Neuronal stem cell (in vitro differentiated cells): ENCODE measurements at regions not wholly inside any gene's neighbourhood (a gene's known extent, or its start where the extent isn't known, plus 50 kb on each side); places are given as distances from the start of the nearest gene placed in this dataset.
"Not testable (repeated sequence)": the region's sequence is repeated elsewhere in the genome, so short reads cannot be mapped to it uniquely, and the experiment has no call there.

Experiments used
- DNase-seq: peaks from one replicate; pipeline ENCODE4 v3.0.0-alpha.2; 2013; ENCODE audit warnings: low spot score
- H2AFZ ChIP-seq: one replicate; pipeline ENCODE4 v1.6.1; 2013; ENCODE audit warnings: mild to moderate bottlenecking, low read length, inconsistent platforms
- H2AK5ac ChIP-seq: 2 replicates; pipeline ENCODE4 v1.6.1; 2013; ENCODE audit warnings: low read depth, mild to moderate bottlenecking, inconsistent platforms, low read length, moderate library complexity, mixed read lengths
- H2BK120ac ChIP-seq: 2 replicates; pipeline ENCODE4 v1.6.1; 2013; ENCODE audit warnings: low read depth, mild to moderate bottlenecking, inconsistent platforms, low read length, moderate library complexity, mixed read lengths
- H2BK12ac ChIP-seq: one replicate; pipeline ENCODE4 v1.6.1; 2013; ENCODE audit warnings: low read length, inconsistent platforms
- H2BK15ac ChIP-seq: 2 replicates; pipeline ENCODE4 v1.6.1; 2013; ENCODE audit warnings: mild to moderate bottlenecking, low read length, inconsistent platforms, mixed read lengths
- H2BK5ac ChIP-seq: one replicate; pipeline ENCODE4 v1.6.1; 2013; ENCODE audit warnings: inconsistent platforms, mild to moderate bottlenecking, low read length, moderate library complexity
- H3K14ac ChIP-seq: one replicate; pipeline ENCODE4 v1.6.1; 2013; ENCODE audit warnings: low read length, inconsistent platforms
- H3K18ac ChIP-seq: 2 replicates; pipeline ENCODE4 v1.6.1; 2013; ENCODE audit warnings: low read length, inconsistent platforms
- H3K23ac ChIP-seq: 2 replicates; pipeline ENCODE4 v1.6.1; 2013; ENCODE audit warnings: low read depth, mild to moderate bottlenecking, mixed read lengths, low read length, inconsistent platforms; ENCODE audit not compliant: poor library complexity
- H3K27ac ChIP-seq: replicated peaks from 3 replicates; pipeline ENCODE4 v1.5.1; 2013; ENCODE audit warnings: low read length, inconsistent platforms
- H3K27me3 ChIP-seq, 3 experiments: 2 replicates each; pipeline ENCODE4 v1.6.1; 2013; ENCODE audit warnings: low read length in 3 of 3, mild to moderate bottlenecking in 2 of 3, inconsistent platforms in 1 of 3, low read depth in 1 of 3, mixed read lengths in 1 of 3, moderate library complexity in 1 of 3; ENCODE audit not compliant: control insufficient read depth in 3 of 3, insufficient read depth in 3 of 3
- H3K36me3 ChIP-seq, 2 donors: replicated peaks in 1 of 2; 2 replicates each; pipeline ENCODE4 v1.6.1; 2013; ENCODE audit warnings: low read length in 2 of 2; ENCODE audit not compliant: control insufficient read depth in 2 of 2, insufficient read depth in 2 of 2
- H3K4ac ChIP-seq: 2 replicates; pipeline ENCODE4 v1.6.1; 2013; ENCODE audit warnings: inconsistent platforms, mild to moderate bottlenecking, low read length, moderate library complexity
- H3K4me1 ChIP-seq, 2 donors: 1 replicate in 1 of 2; 2 replicates in 1 of 2; pipeline ENCODE4 v1.6.1; 2013; ENCODE audit warnings: low read length in 2 of 2, low read depth in 1 of 2; ENCODE audit not compliant: control insufficient read depth in 2 of 2, insufficient read depth in 1 of 2
- H3K4me2 ChIP-seq: one replicate; pipeline ENCODE4 v1.6.1; 2013; ENCODE audit warnings: mild to moderate bottlenecking, low read length, inconsistent platforms; ENCODE audit not compliant: insufficient read depth, poor library complexity, severe bottlenecking
- H3K4me3 ChIP-seq, 2 donors: 2 replicates each; pipeline ENCODE4 v1.5.1; 2013; ENCODE audit warnings: low read length in 2 of 2, mild to moderate bottlenecking in 2 of 2, inconsistent platforms in 1 of 2, moderate library complexity in 1 of 2
- H3K79me1 ChIP-seq: one replicate; pipeline ENCODE4 v1.6.1; 2013; ENCODE audit warnings: low read depth, mild to moderate bottlenecking, inconsistent platforms, low read length, moderate library complexity
- H3K9ac ChIP-seq: one replicate; pipeline ENCODE4 v1.6.1; 2013; ENCODE audit warnings: mild to moderate bottlenecking, low read depth, low read length, inconsistent platforms; ENCODE audit not compliant: poor library complexity
- H3K9me3 ChIP-seq, 2 donors: replicated peaks in 1 of 2; 2 replicates each; pipeline versions ENCODE3 to v1.6.1; 2013; ENCODE audit warnings: low read length in 2 of 2, mild to moderate bottlenecking in 2 of 2, inconsistent platforms in 1 of 2, low read depth in 1 of 2, mixed read lengths in 1 of 2, moderate library complexity in 1 of 2; ENCODE audit not compliant: control insufficient read depth in 2 of 2, insufficient read depth in 1 of 2
- H4K8ac ChIP-seq: one replicate; pipeline ENCODE4 v1.6.1; 2013; ENCODE audit warnings: low read depth, mild to moderate bottlenecking, inconsistent platforms, low read length, moderate library complexity
- H4K91ac ChIP-seq: one replicate; pipeline ENCODE4 v1.6.1; 2013; ENCODE audit warnings: low read length, low read depth, mild to moderate bottlenecking, inconsistent platforms; ENCODE audit not compliant: poor library complexity
- WGBS, 2 donors: extraction: QIAGEN DNeasy Blood & Tissue Kit; methylation state at CpG; one replicate each; pipeline ENCODE4 v1.1.7; 2013; ENCODE audit warnings: missing lambda C conversion rate in 2 of 2, mixed read lengths in 1 of 2; ENCODE audit not compliant: insufficient read length in 2 of 2, insufficient replicate concordance in 1 of 2; ENCODE audit errors: extremely low coverage in 2 of 2; 5-methylcytosine and 5-hydroxymethylcytosine counted together

- not testable (repeated sequence) for H3K9ac ChIP-seq, H2AK5ac ChIP-seq, H2BK5ac ChIP-seq, H3K4ac ChIP-seq, H3K18ac ChIP-seq, H2AFZ ChIP-seq, H3K23ac ChIP-seq, H2BK120ac ChIP-seq, H3K27ac ChIP-seq, H2BK15ac ChIP-seq, H3K4me1 ChIP-seq, H3K36me3 ChIP-seq, H3K14ac ChIP-seq, H3K79me1 ChIP-seq, H2BK12ac ChIP-seq, H3K27me3 ChIP-seq, H4K91ac ChIP-seq, H3K9me3 ChIP-seq, H3K4me3 ChIP-seq, DNase-seq, H3K4me2 ChIP-seq, H4K8ac ChIP-seq
- WGBS, 2 donors = no CpG with 5 or more reads among the region's 8 CpGs
These were observed 262.4 kb upstream of the PLGLB2 start for GRCh38 chr2:87485455-87485854.

- H2BK12ac ChIP-seq, H3K4me1 ChIP-seq, H3K14ac ChIP-seq, H3K9ac ChIP-seq, H2BK5ac ChIP-seq, H3K4me3 ChIP-seq, H3K27ac ChIP-seq, H2BK120ac ChIP-seq, H3K79me1 ChIP-seq, DNase-seq, H3K18ac ChIP-seq, H2BK15ac ChIP-seq, H3K36me3 ChIP-seq, H3K23ac ChIP-seq, H4K91ac ChIP-seq, H4K8ac ChIP-seq, H2AFZ ChIP-seq, H3K4ac ChIP-seq, H3K27me3 ChIP-seq, H2AK5ac ChIP-seq, H3K9me3 ChIP-seq, H3K4me2 ChIP-seq: not testable (repeated sequence)
- WGBS, 2 donors = no CpG with 5 or more reads among the region's 10 CpGs
These were observed 262.0 kb upstream of the PLGLB2 start for GRCh38 chr2:87485884-87486283.

GRCh38 chr2:87486413-87486812 is 261.5 kb upstream of the PLGLB2 start:
- peak overlapping the region; percentile 40 for H2AFZ ChIP-seq
- H3K9me3 ChIP-seq, H3K4me3 ChIP-seq, H3K36me3 ChIP-seq, H3K4me2 ChIP-seq, H3K23ac ChIP-seq, H4K91ac ChIP-seq, H2BK15ac ChIP-seq, H2AK5ac ChIP-seq, H3K4me1 ChIP-seq, H2BK12ac ChIP-seq, H3K27me3 ChIP-seq, H3K27ac ChIP-seq, H3K18ac ChIP-seq, H3K79me1 ChIP-seq, H4K8ac ChIP-seq, H3K9ac ChIP-seq, H2BK5ac ChIP-seq, H2BK120ac ChIP-seq, H3K14ac ChIP-seq, DNase-seq, H3K4ac ChIP-seq: not testable (repeated sequence)
- no CpG with 5 or more reads among the region's 9 CpGs for WGBS, 2 donors

DNA sequence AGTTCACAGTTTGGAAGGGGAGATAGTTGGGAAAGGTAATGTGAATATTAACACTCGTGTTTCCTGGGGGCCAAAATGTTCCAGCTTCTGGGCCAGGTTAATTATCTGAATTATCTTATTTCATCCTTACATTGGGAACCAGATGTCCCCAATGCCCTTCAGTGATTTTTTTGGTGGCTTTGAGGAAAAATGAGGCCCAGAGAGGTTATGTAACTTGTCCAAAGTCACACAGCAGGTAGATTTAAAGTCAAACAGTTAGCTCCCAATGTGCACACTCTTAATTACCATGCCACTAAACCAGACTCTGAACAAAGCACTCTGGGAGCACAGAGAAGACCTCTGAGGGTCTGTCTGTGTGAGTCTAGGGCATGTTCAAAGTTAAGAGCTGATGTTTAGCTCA is 259.9 kb upstream of the PLGLB2 start:
- not testable (repeated sequence) for H2BK12ac ChIP-seq, H3K36me3 ChIP-seq, H2BK5ac ChIP-seq, H2BK120ac ChIP-seq, H3K4ac ChIP-seq, H3K4me1 ChIP-seq, H2AK5ac ChIP-seq, H3K27ac ChIP-seq, H3K9me3 ChIP-seq, H2BK15ac ChIP-seq, DNase-seq, H3K9ac ChIP-seq, H3K27me3 ChIP-seq, H4K8ac ChIP-seq, H3K18ac ChIP-seq, H3K23ac ChIP-seq, H3K79me1 ChIP-seq, H3K4me2 ChIP-seq, H3K14ac ChIP-seq, H2AFZ ChIP-seq, H4K91ac ChIP-seq, H3K4me3 ChIP-seq
- WGBS, 2 donors = no CpG with 5 or more reads among the region's 1 CpG
